ENCODE measurements at regions not wholly inside any gene's neighbourhood (a gene's known extent, or its start where the extent isn't known, plus 50 kb on each side); places are given as distances from the start of the nearest gene placed in this dataset.
"Not testable (repeated sequence)": the region's sequence is repeated elsewhere in the genome, so short reads cannot be mapped to it uniquely, and the experiment has no call there.

GRCh38 chr2:89092911-89093310 is 401.4 kb downstream of the RPIA start:
- DNase-seq; H3K27ac ChIP-seq; H3K27me3 ChIP-seq (replicated peaks); H3K36me3 ChIP-seq (replicated peaks); H3K4me3 ChIP-seq (ENCODE audit: low read depth, low read length); in situ Hi-C loops (cut with HindIII; ENCODE audit: low pct_ligation_motif_present, low sequenced_read_pairs): not testable (repeated sequence)

GRCh38 chr2:89095060-89095459 is 403.6 kb downstream of the RPIA start:
- H3K27ac ChIP-seq; in situ Hi-C loops (cut with HindIII; ENCODE audit: low pct_ligation_motif_present, low sequenced_read_pairs); DNase-seq; H3K36me3 ChIP-seq (replicated peaks); H3K27me3 ChIP-seq (replicated peaks); H3K4me3 ChIP-seq (ENCODE audit: low read depth, low read length): not testable (repeated sequence)

GRCh38 chr2:89102587-89102986 is 411.1 kb downstream of the RPIA start:
- H3K4me3 ChIP-seq (ENCODE audit: low read depth, low read length); H3K27me3 ChIP-seq (replicated peaks); DNase-seq; in situ Hi-C loops (cut with HindIII; ENCODE audit: low pct_ligation_motif_present, low sequenced_read_pairs); H3K36me3 ChIP-seq (replicated peaks); H3K27ac ChIP-seq: not testable (repeated sequence)

- in situ Hi-C loops (cut with HindIII; ENCODE audit: low pct_ligation_motif_present, low sequenced_read_pairs); H3K27me3 ChIP-seq (replicated peaks); H3K4me3 ChIP-seq (ENCODE audit: low read depth, low read length); H3K27ac ChIP-seq; H3K36me3 ChIP-seq (replicated peaks); DNase-seq: not testable (repeated sequence)
These were observed 415.0 kb downstream of the RPIA start for GRCh38 chr2:89106369-89107019.

- H3K27me3 ChIP-seq (replicated peaks); H3K27ac ChIP-seq; DNase-seq; in situ Hi-C loops (cut with HindIII; ENCODE audit: low pct_ligation_motif_present, low sequenced_read_pairs); H3K36me3 ChIP-seq (replicated peaks); H3K4me3 ChIP-seq (ENCODE audit: low read depth, low read length): not testable (repeated sequence)
These were observed 421.0 kb downstream of the RPIA start for GRCh38 chr2:89112434-89112833.

GRCh38 chr2:89113286-89113685 is 421.8 kb downstream of the RPIA start:
- H3K4me3 ChIP-seq (ENCODE audit: low read depth, low read length); H3K27me3 ChIP-seq (replicated peaks); H3K36me3 ChIP-seq (replicated peaks); in situ Hi-C loops (cut with HindIII; ENCODE audit: low pct_ligation_motif_present, low sequenced_read_pairs); DNase-seq; H3K27ac ChIP-seq: not testable (repeated sequence)

GRCh38 chr2:89129440-89129839 is 438.0 kb downstream of the RPIA start:
- H3K27me3 ChIP-seq (replicated peaks); in situ Hi-C loops (cut with HindIII; ENCODE audit: low pct_ligation_motif_present, low sequenced_read_pairs); H3K27ac ChIP-seq; H3K36me3 ChIP-seq (replicated peaks); H3K4me3 ChIP-seq (ENCODE audit: low read depth, low read length); DNase-seq: not testable (repeated sequence)

- H3K27ac ChIP-seq; H3K27me3 ChIP-seq (replicated peaks); DNase-seq; H3K4me3 ChIP-seq (ENCODE audit: low read depth, low read length); in situ Hi-C loops (cut with HindIII; ENCODE audit: low pct_ligation_motif_present, low sequenced_read_pairs); H3K36me3 ChIP-seq (replicated peaks): not testable (repeated sequence)
These were observed 439.3 kb downstream of the RPIA start for GRCh38 chr2:89130665-89131308.

GRCh38 chr2:89142959-89143358 is 451.5 kb downstream of the RPIA start:
- H3K4me3 ChIP-seq (ENCODE audit: low read depth, low read length); H3K36me3 ChIP-seq (replicated peaks); in situ Hi-C loops (cut with HindIII; ENCODE audit: low pct_ligation_motif_present, low sequenced_read_pairs); DNase-seq; H3K27me3 ChIP-seq (replicated peaks); H3K27ac ChIP-seq: not testable (repeated sequence)

- H3K27me3 ChIP-seq (replicated peaks); H3K27ac ChIP-seq; in situ Hi-C loops (cut with HindIII; ENCODE audit: low pct_ligation_motif_present, low sequenced_read_pairs); H3K4me3 ChIP-seq (ENCODE audit: low read depth, low read length); DNase-seq; H3K36me3 ChIP-seq (replicated peaks): not testable (repeated sequence)
These were observed 453.9 kb downstream of the RPIA start for GRCh38 chr2:89145342-89145741.

GRCh38 chr2:89148256-89148655 is 456.8 kb downstream of the RPIA start:
- H3K27ac ChIP-seq; DNase-seq; in situ Hi-C loops (cut with HindIII; ENCODE audit: low pct_ligation_motif_present, low sequenced_read_pairs); H3K4me3 ChIP-seq (ENCODE audit: low read depth, low read length); H3K27me3 ChIP-seq (replicated peaks); H3K36me3 ChIP-seq (replicated peaks): not testable (repeated sequence)

GRCh38 chr2:89151699-89152098 is 460.2 kb downstream of the RPIA start:
- DNase-seq; H3K27me3 ChIP-seq (replicated peaks); H3K27ac ChIP-seq; H3K36me3 ChIP-seq (replicated peaks); H3K4me3 ChIP-seq (ENCODE audit: low read depth, low read length); in situ Hi-C loops (cut with HindIII; ENCODE audit: low pct_ligation_motif_present, low sequenced_read_pairs): not testable (repeated sequence)

GRCh38 chr2:89152501-89152900 is 461.0 kb downstream of the RPIA start:
- DNase-seq; H3K27ac ChIP-seq; in situ Hi-C loops (cut with HindIII; ENCODE audit: low pct_ligation_motif_present, low sequenced_read_pairs); H3K27me3 ChIP-seq (replicated peaks); H3K36me3 ChIP-seq (replicated peaks); H3K4me3 ChIP-seq (ENCODE audit: low read depth, low read length): not testable (repeated sequence)

GRCh38 chr2:89153210-89153609 is 461.7 kb downstream of the RPIA start:
- DNase-seq; H3K4me3 ChIP-seq (ENCODE audit: low read depth, low read length); H3K27me3 ChIP-seq (replicated peaks); H3K36me3 ChIP-seq (replicated peaks); in situ Hi-C loops (cut with HindIII; ENCODE audit: low pct_ligation_motif_present, low sequenced_read_pairs); H3K27ac ChIP-seq: not testable (repeated sequence)

Data from brain microvascular endothelial cell (primary cell).